Tibial artery (tissue), 4 donors: ENCODE measurements at regions not wholly inside any gene's neighbourhood (a gene's known extent, or its start where the extent isn't known, plus 50 kb on each side); places are given as distances from the start of the nearest gene placed in this dataset.
"Not testable (repeated sequence)": the region's sequence is repeated elsewhere in the genome, so short reads cannot be mapped to it uniquely, and the experiment has no call there.

Source experiments
- DNase-seq, 2 donors: peaks; one replicate each; pipeline ENCODE4 v3.0.0-alpha.2; 2019
- H3K27ac ChIP-seq, 2 donors: fragments of 200-600 bp; sonication (generic) in 1 of 2; 1 replicate in 1 of 2; 2 replicates in 1 of 2; pipeline ENCODE4 v1.5.1; 2018 to 2019; ENCODE audit warnings: mild to moderate bottlenecking in 1 of 2
- H3K27me3 ChIP-seq, 2 donors: fragments of 200-600 bp; sonication (generic) in 1 of 2; one replicate each; pipeline versions ENCODE4 v1.5.1 to v1.6.0; 2016 to 2019
- H3K36me3 ChIP-seq, 3 donors: fragments of 200-600 bp; sonication (generic) in 2 of 3; one replicate each; pipeline ENCODE4 v1.5.1; 2016 to 2019; ENCODE audit warnings: mild to moderate bottlenecking in 2 of 3
- H3K4me1 ChIP-seq, 4 donors: fragments of 200-600 bp; sonication (generic) in 2 of 4; 1 replicate in 3 of 4; 2 replicates in 1 of 4; pipeline ENCODE4 v1.5.1; 2016 to 2019
- H3K4me3 ChIP-seq, 2 donors: fragments of 200-600 bp; sonication (generic) in 1 of 2; 1 replicate in 1 of 2; 2 replicates in 1 of 2; pipeline ENCODE4 v1.5.1; 2018 to 2019; ENCODE audit warnings: mild to moderate bottlenecking in 2 of 2
- H3K9me3 ChIP-seq, 3 donors: fragments of 200-600 bp; sonication (generic) in 1 of 3; one replicate each; pipeline ENCODE4 v1.5.1; 2016 to 2019
- intact Hi-C: fragments of 100-400 bp; cut with DNase I; formaldehyde crosslinking; loops from one replicate; pipeline ENCODE4 v1.15.0; 2023; ENCODE audit warnings: low total_unique reads

DNA sequence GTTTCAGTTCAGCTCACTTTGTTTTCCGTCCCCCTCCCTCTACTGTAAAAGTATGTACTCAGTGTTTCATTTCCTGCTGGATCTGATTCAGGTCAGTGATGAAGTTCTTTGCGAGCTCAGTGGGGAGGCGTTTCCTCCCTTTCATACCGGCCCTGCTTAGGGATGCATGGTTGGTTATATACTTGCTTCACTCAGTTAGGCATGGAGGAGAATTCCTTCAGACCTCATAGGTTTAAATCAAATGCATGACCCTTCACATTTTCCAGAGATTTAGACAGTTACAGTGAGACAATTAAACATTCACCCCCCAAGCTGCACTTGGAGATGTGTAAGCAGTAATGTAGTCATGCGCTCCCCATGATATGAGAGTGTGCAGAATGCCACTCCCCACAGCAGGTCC lies 955.9 kb downstream of the SPATA31A6 start:
- H3K36me3 ChIP-seq, DNase-seq, H3K9me3 ChIP-seq, H3K4me3 ChIP-seq, H3K27me3 ChIP-seq, H3K4me1 ChIP-seq, intact Hi-C loops, H3K27ac ChIP-seq: not testable (repeated sequence)

DNA sequence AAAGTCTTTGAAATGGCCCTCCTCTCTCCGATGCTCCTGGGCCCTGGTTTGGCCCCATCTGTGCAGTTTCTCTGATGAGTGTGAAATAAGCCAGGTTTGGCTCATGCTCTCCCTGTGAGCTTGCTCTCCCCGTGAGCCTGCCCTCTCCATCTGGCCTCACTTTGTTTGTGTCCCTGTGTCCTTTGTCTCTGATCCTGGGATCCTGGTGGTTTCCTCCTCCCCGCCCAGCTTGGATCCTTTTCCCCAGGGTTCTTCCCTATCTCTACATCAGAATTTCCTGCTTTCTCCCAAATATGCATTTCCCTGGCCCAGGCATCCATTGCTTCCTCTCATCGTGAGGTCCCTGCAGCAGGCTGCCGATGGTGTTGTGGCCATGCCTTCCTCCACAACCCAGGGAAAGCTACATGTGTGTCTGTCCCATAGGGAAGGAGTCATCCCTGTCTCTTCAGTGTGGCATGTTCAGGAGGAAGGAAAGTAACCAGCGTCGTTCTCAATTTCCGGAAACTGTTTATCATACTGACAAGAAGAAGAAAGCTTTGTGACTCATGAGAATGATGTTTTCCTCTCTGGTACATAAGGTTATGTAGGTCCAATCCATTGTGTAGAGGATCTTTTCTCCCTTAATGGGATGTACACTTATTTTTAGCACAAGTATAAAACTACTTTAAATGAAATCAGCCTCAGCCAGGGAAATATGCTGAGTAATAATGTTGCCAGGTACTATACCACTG lies 956.6 kb downstream of the SPATA31A6 start:
- H3K4me1 ChIP-seq, H3K27me3 ChIP-seq, DNase-seq, H3K36me3 ChIP-seq, intact Hi-C loops, H3K4me3 ChIP-seq, H3K27ac ChIP-seq, H3K9me3 ChIP-seq: not testable (repeated sequence)
